WTC11 (cell line): ENCODE measurements at regions not wholly inside any gene's neighbourhood (a gene's known extent, or its start where the extent isn't known, plus 50 kb on each side); places are given as distances from the start of the nearest gene placed in this dataset.

Source experiments
- ATAC-seq: fragments of 200-7000 bp; cut with Tn5 transposase; 2 replicates; pipeline ENCODE4 v1.10.0; 2021; ENCODE audit warnings: mild to moderate bottlenecking, moderate library complexity
- CTCF ChIA-PET: fragments of 300-600 bp; sonication (Branson Sonifier 250); formaldehyde crosslinking; loops from one replicate; lab custom pipeline; 2021; ENCODE audit warnings: antibody characterized with exemption; lab: Charles Lee
- POLR2A ChIA-PET: fragments of 350-600 bp; sonication (Branson Sonifier 250); formaldehyde crosslinking; loops from one replicate; lab custom pipeline; 2021; ENCODE audit warnings: antibody characterized with exemption; lab: Charles Lee
- DNase-seq: peaks from one replicate; pipeline ENCODE4 v3.0.0; 2021; ENCODE audit warnings: low spot score
- H3K27ac Mint-ChIP-seq: 2 replicates; pipeline ENCODE4 v1.8.0; 2021; ENCODE audit warnings: mixed read lengths
- H3K27me3 Mint-ChIP-seq: 2 replicates; pipeline ENCODE4 v1.8.0; 2021; ENCODE audit warnings: low read depth, mild to moderate bottlenecking, moderate library complexity, mixed read lengths
- H3K36me3 Mint-ChIP-seq: 2 replicates; pipeline ENCODE4 v1.8.0; 2021; ENCODE audit warnings: mixed read lengths
- H3K4me1 Mint-ChIP-seq: 2 replicates; pipeline ENCODE4 v1.8.0; 2022; ENCODE audit warnings: mixed read lengths
- H3K4me3 Mint-ChIP-seq: 2 replicates; pipeline ENCODE4 v1.8.0; 2021; ENCODE audit warnings: mild to moderate bottlenecking, moderate library complexity, mixed read lengths
- H3K9me3 Mint-ChIP-seq: 2 replicates; pipeline ENCODE4 v1.8.0; 2021; ENCODE audit warnings: mixed read lengths
- AFF4 ChIP-seq: sonication (generic); formaldehyde crosslinking; IDR thresholded peaks from 2 replicates; pipeline ENCODE4 v1.8.1; 2023; ENCODE audit warnings: mild to moderate bottlenecking, missing genetic modification reagents, borderline replicate concordance
- AR ChIP-seq: fragments of 250-450 bp; sonication (Bioruptor Pico); IDR thresholded peaks from 2 replicates; pipeline ENCODE4 v1.9.0; 2021; ENCODE audit warnings: mild to moderate bottlenecking
- ATF3 ChIP-seq: sonication (generic); formaldehyde crosslinking; conservative IDR thresholded peaks from 2 replicates; pipeline ENCODE4 v1.8.1; 2022; ENCODE audit warnings: mild to moderate bottlenecking, missing genetic modification reagents
- CBFB ChIP-seq: sonication (generic); formaldehyde crosslinking; IDR thresholded peaks from 2 replicates; pipeline ENCODE4 v1.8.1; 2022; ENCODE audit warnings: mild to moderate bottlenecking, low read depth, missing genetic modification reagents
- FOXP1 ChIP-seq: sonication (generic); formaldehyde crosslinking; IDR thresholded peaks from 2 replicates; pipeline ENCODE4 v1.8.0; 2022; ENCODE audit warnings: missing genetic modification reagents, mild to moderate bottlenecking, moderate library complexity, borderline replicate concordance
- JAZF1 ChIP-seq: fragments of 250-450 bp; sonication (Bioruptor Pico); IDR thresholded peaks from 2 replicates; pipeline ENCODE4 v1.9.0; 2021; ENCODE audit warnings: moderate library complexity, mild to moderate bottlenecking, inconsistent platforms
- KAT7 ChIP-seq: sonication (generic); formaldehyde crosslinking; IDR thresholded peaks from 2 replicates; pipeline ENCODE4 v1.8.1; 2023; ENCODE audit warnings: missing genetic modification reagents, mild to moderate bottlenecking, borderline replicate concordance
- MAX ChIP-seq: sonication (generic); formaldehyde crosslinking; IDR thresholded peaks from 2 replicates; pipeline ENCODE4 v1.8.0; 2022; ENCODE audit warnings: mild to moderate bottlenecking, missing genetic modification reagents
- NR3C1 ChIP-seq: sonication (generic); formaldehyde crosslinking; conservative IDR thresholded peaks from 2 replicates; pipeline ENCODE4 v1.8.1; 2023; ENCODE audit warnings: low read depth, mild to moderate bottlenecking, missing genetic modification reagents
- PREB ChIP-seq: sonication (generic); formaldehyde crosslinking; IDR thresholded peaks from 2 replicates; pipeline ENCODE4 v1.8.1; 2022; ENCODE audit warnings: mild to moderate bottlenecking, missing genetic modification reagents, moderate library complexity, borderline replicate concordance
- SMAD3 ChIP-seq: sonication (generic); formaldehyde crosslinking; IDR thresholded peaks from 2 replicates; pipeline ENCODE4 v1.8.0; 2022; ENCODE audit warnings: missing genetic modification reagents, mild to moderate bottlenecking, borderline replicate concordance
- STAT6 ChIP-seq: sonication (generic); formaldehyde crosslinking; conservative IDR thresholded peaks from 2 replicates; pipeline ENCODE4 v1.8.1; 2023; ENCODE audit warnings: mild to moderate bottlenecking, low read depth, missing genetic modification reagents, moderate library complexity
- TEAD4 ChIP-seq: sonication (generic); formaldehyde crosslinking; IDR thresholded peaks from 2 replicates; pipeline ENCODE4 v1.8.0; 2022; ENCODE audit warnings: mild to moderate bottlenecking, missing genetic modification reagents
- TP53 ChIP-seq: sonication (generic); formaldehyde crosslinking; IDR thresholded peaks from 2 replicates; pipeline ENCODE4 v1.8.1; 2023; ENCODE audit warnings: mild to moderate bottlenecking, missing genetic modification reagents
- USF2 ChIP-seq: sonication (generic); formaldehyde crosslinking; IDR thresholded peaks from 2 replicates; pipeline ENCODE4 v1.8.1; 2023; ENCODE audit warnings: mild to moderate bottlenecking, missing genetic modification reagents, moderate library complexity
- ZNF281 ChIP-seq: sonication (generic); formaldehyde crosslinking; IDR thresholded peaks from 2 replicates; pipeline ENCODE4 v1.8.0; 2023; ENCODE audit warnings: mild to moderate bottlenecking, missing genetic modification reagents
- ZNF425 ChIP-seq: fragments of 250-450 bp; sonication (Bioruptor Pico); conservative IDR thresholded peaks from 2 replicates; pipeline ENCODE4 v1.9.0; 2021; ENCODE audit warnings: mild to moderate bottlenecking

- ChIA-PET POLR2A (no interaction called here), CTCF (no interaction called here)
- DNase-seq: no peak
- H3K4me3 Mint-ChIP-seq: no peak overlapping the region
- H3K27me3 Mint-ChIP-seq: no peaks in the 10 kb centered on the region; the same call in 1 of the 2 replicates
- no peak for ATAC-seq
- H3K27ac Mint-ChIP-seq: no peak overlapping the region
- peaks cover 33% of the 10 kb centered on the region for H3K36me3 Mint-ChIP-seq
- H3K4me1 Mint-ChIP-seq: no peaks in the 10 kb centered on the region
- H3K9me3 Mint-ChIP-seq: peaks cover 66% of the 10 kb centered on the region
- TF ChIP-seq USF2 (CRISPR knock-in tag): no peak
Observed at GRCh38 chr13:21960108-21960507, 289.2 kb downstream of the FGF9 start.

GRCh38 chr13:21964686-21965085 is 293.8 kb downstream of the FGF9 start:
- H3K27me3 Mint-ChIP-seq: no peaks in the 10 kb centered on the region
- no peak overlapping the region for H3K27ac Mint-ChIP-seq
- peaks cover 14% of the 10 kb centered on the region for H3K36me3 Mint-ChIP-seq
- peaks cover 31% of the 10 kb centered on the region for H3K9me3 Mint-ChIP-seq
- DNase-seq (no peak), ATAC-seq (no peak)
- CTCF ChIA-PET: no interaction called here
- POLR2A ChIA-PET: no interaction called here
- no peaks in the 10 kb centered on the region for H3K4me1 Mint-ChIP-seq
- H3K4me3 Mint-ChIP-seq: no peak overlapping the region
- TF ChIP-seq MAX (no peak), ZNF425 (CRISPR knock-in tag) (no peak), AFF4 (CRISPR knock-in tag) (no peak), ZNF281 (no peak), JAZF1 (CRISPR knock-in tag) (no peak), AR (no peak), ATF3 (CRISPR knock-in tag) (no peak), FOXP1 (CRISPR knock-in tag) (no peak), TEAD4 (CRISPR knock-in tag) (no peak), STAT6 (CRISPR knock-in tag) (no peak), NR3C1 (CRISPR knock-in tag) (no peak), KAT7 (CRISPR knock-in tag) (no peak), SMAD3 (CRISPR knock-in tag) (no peak), TP53 (no peak), PREB (no peak), CBFB (CRISPR knock-in tag) (no peak)
